Endodermal cell (in vitro differentiated cells): ENCODE measurements at regions not wholly inside any gene's neighbourhood (a gene's known extent, or its start where the extent isn't known, plus 50 kb on each side); places are given as distances from the start of the nearest gene placed in this dataset.

Experiments used
- DNase-seq: peaks from one replicate; pipeline ENCODE4 v3.0.0-alpha.2; 2017
- H3K27ac ChIP-seq: 2 replicates; pipeline ENCODE4 v1.5.1; 2013; ENCODE audit warnings: mild to moderate bottlenecking, low read depth, low read length, moderate library complexity
- H3K27me3 ChIP-seq: 2 replicates; pipeline ENCODE4 v1.6.1; 2013; ENCODE audit warnings: mild to moderate bottlenecking, low read length, moderate library complexity; ENCODE audit not compliant: insufficient read depth, control insufficient read depth, poor library complexity, severe bottlenecking
- H3K36me3 ChIP-seq: 2 replicates; pipeline ENCODE4 v1.7.0; 2013; ENCODE audit warnings: mild to moderate bottlenecking, low read length, moderate library complexity; ENCODE audit not compliant: control insufficient read depth, insufficient read depth
- H3K4me1 ChIP-seq: one replicate; pipeline ENCODE4 v1.7.0; 2013; ENCODE audit warnings: low read length; ENCODE audit not compliant: control insufficient read depth, insufficient read depth
- H3K4me3 ChIP-seq: 2 replicates; pipeline ENCODE4 v1.5.1; 2013; ENCODE audit warnings: mild to moderate bottlenecking, low read length, moderate library complexity
- H3K9ac ChIP-seq: 2 replicates; pipeline ENCODE4 v1.6.1; 2013; ENCODE audit warnings: mild to moderate bottlenecking, low read length, moderate library complexity; ENCODE audit not compliant: poor library complexity, severe bottlenecking; ENCODE audit errors: extremely low read depth
- H3K9me3 ChIP-seq: 2 replicates; pipeline ENCODE4 v1.6.1; 2013; ENCODE audit warnings: mild to moderate bottlenecking, low read length, moderate library complexity; ENCODE audit not compliant: control insufficient read depth
- H3K27ac Mint-ChIP-seq: 2 replicates; pipeline ENCODE4 v1.8.0; 2020; ENCODE audit warnings: mixed read lengths
- H3K27me3 Mint-ChIP-seq: 2 replicates; pipeline ENCODE4 v1.8.0; 2021; ENCODE audit warnings: mild to moderate bottlenecking, mixed read lengths; ENCODE audit not compliant: insufficient read depth
- H3K36me3 Mint-ChIP-seq: 2 replicates; pipeline ENCODE4 v1.8.0; 2020; ENCODE audit warnings: low read depth, mixed read lengths
- H3K4me1 Mint-ChIP-seq: 2 replicates; pipeline ENCODE4 v1.8.0; 2020; ENCODE audit warnings: mixed read lengths
- H3K4me3 Mint-ChIP-seq: 2 replicates; pipeline ENCODE4 v1.8.0; 2020; ENCODE audit warnings: mild to moderate bottlenecking, moderate library complexity, mixed read lengths
- H3K9me3 Mint-ChIP-seq: 2 replicates; pipeline ENCODE4 v1.8.0; 2020; ENCODE audit warnings: mild to moderate bottlenecking, mixed read lengths
- WGBS, 2 experiments: methylation state at CpG; one replicate each; pipeline versions ENCODE4 v1.1.5 to v1.1.7; 2013; ENCODE audit warnings: missing lambda C conversion rate in 2 of 2, mixed read lengths in 1 of 2; ENCODE audit not compliant: insufficient coverage in 1 of 2, insufficient read length in 1 of 2; 5-methylcytosine and 5-hydroxymethylcytosine counted together
- TF ChIP-seq, protein P1 (sequence below): fragments of 200-600 bp; sonication (generic); conservative IDR thresholded peaks from 2 replicates; pipeline ENCODE4 v1.5.0; 2021; ENCODE audit warnings: antibody characterized with exemption, mild to moderate bottlenecking

DNA sequence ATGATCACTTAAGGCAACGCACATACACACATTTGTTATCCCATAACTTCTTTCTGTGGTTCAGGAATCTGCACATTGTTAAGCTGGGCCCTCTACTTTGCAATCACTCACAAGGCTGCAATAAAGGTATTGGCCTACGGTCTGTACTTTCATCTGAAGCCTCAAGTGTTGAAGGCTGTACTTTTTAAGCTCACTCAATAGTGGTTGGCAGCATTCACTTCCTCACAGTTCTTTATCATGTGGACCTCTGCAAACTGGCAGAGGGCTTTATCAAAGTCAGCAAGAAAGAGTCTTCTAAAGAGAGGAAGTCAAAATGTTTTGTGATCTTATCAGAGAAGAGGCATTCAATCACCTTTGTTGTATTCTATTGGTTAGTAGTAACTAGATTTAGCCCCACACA is 301.4 kb upstream of the EPHA5 start:
- no peak for DNase-seq
- no peaks in the 10 kb centered on the region for H3K27me3 ChIP-seq
- no peaks in the 10 kb centered on the region for H3K36me3 Mint-ChIP-seq
- H3K9me3 Mint-ChIP-seq = peaks cover 6% of the 10 kb centered on the region
- H3K27ac Mint-ChIP-seq = no peak overlapping the region
- 88 to 89% methylated on average over 2 of the region's 2 CpGs for WGBS, 2 experiments
- H3K27me3 Mint-ChIP-seq = no peaks in the 10 kb centered on the region
- no peak overlapping the region for H3K9ac ChIP-seq
- peaks cover 7% of the 10 kb centered on the region for H3K9me3 ChIP-seq
- no peak overlapping the region for H3K27ac ChIP-seq
- no peak overlapping the region for H3K4me3 ChIP-seq
- H3K4me3 Mint-ChIP-seq = no peak overlapping the region
- no peaks in the 10 kb centered on the region for H3K36me3 ChIP-seq
- TF ChIP-seq, protein P1, sequence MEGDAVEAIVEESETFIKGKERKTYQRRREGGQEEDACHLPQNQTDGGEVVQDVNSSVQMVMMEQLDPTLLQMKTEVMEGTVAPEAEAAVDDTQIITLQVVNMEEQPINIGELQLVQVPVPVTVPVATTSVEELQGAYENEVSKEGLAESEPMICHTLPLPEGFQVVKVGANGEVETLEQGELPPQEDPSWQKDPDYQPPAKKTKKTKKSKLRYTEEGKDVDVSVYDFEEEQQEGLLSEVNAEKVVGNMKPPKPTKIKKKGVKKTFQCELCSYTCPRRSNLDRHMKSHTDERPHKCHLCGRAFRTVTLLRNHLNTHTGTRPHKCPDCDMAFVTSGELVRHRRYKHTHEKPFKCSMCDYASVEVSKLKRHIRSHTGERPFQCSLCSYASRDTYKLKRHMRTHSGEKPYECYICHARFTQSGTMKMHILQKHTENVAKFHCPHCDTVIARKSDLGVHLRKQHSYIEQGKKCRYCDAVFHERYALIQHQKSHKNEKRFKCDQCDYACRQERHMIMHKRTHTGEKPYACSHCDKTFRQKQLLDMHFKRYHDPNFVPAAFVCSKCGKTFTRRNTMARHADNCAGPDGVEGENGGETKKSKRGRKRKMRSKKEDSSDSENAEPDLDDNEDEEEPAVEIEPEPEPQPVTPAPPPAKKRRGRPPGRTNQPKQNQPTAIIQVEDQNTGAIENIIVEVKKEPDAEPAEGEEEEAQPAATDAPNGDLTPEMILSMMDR = no peak
- H3K4me1 ChIP-seq = no peaks in the 10 kb centered on the region
- peaks cover 6% of the 10 kb centered on the region for H3K4me1 Mint-ChIP-seq

GRCh38 chr4:65968831-65969558 is 298.7 kb upstream of the EPHA5 start:
- no peaks in the 10 kb centered on the region for H3K27me3 Mint-ChIP-seq
- WGBS, 2 experiments = 52 to 77% methylated on average over 3 to 7 of the region's 7 CpGs
- H3K4me1 Mint-ChIP-seq = peaks cover 6% of the 10 kb centered on the region
- Histone ChIP-seq H3K9me3 (no peaks in the 10 kb centered on the region), H3K4me3 (no peak overlapping the region), H3K27me3 (no peaks in the 10 kb centered on the region), H3K36me3 (no peaks in the 10 kb centered on the region), H3K9ac (no peak overlapping the region), H3K4me1 (no peaks in the 10 kb centered on the region), H3K27ac (no peak overlapping the region)
- H3K9me3 Mint-ChIP-seq = no peaks in the 10 kb centered on the region
- TF ChIP-seq, protein P1 = no peak
- no peak overlapping the region for H3K27ac Mint-ChIP-seq
- DNase-seq = no peak
- no peaks in the 10 kb centered on the region for H3K36me3 Mint-ChIP-seq
- H3K4me3 Mint-ChIP-seq = no peak overlapping the region

DNA sequence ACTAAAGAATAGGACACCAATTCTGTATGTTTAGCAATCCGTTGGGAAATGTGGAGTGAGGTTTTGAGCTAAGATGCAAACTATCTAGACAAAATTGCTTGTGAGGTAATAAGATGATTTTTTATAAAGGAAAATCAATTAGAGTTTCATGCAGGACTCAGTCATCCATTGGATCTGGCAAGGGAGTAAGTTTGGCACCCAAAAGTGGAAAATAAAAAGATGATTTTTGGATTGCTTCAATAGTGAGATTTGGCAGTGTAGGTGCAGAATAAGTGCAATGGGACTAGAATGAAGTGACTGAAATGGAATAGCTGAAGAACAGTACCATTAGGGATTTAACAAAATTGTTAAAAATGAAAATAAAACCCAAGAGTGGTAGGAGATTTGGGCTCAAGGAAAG is 290.5 kb upstream of the EPHA5 start:
- no peak overlapping the region for H3K4me3 ChIP-seq
- no peak for DNase-seq
- no peaks in the 10 kb centered on the region for H3K4me1 ChIP-seq
- H3K4me3 Mint-ChIP-seq = no peak overlapping the region
- H3K9me3 ChIP-seq = no peaks in the 10 kb centered on the region
- H3K27ac Mint-ChIP-seq = no peak overlapping the region
- no peaks in the 10 kb centered on the region for H3K27me3 Mint-ChIP-seq
- H3K9ac ChIP-seq = no peak overlapping the region
- no peaks in the 10 kb centered on the region for H3K36me3 Mint-ChIP-seq
- no peaks in the 10 kb centered on the region for H3K4me1 Mint-ChIP-seq
- TF ChIP-seq, protein P1 = no peak
- 76 to 82% methylated on average over 1 of the region's 1 CpG for WGBS, 2 experiments
- no peaks in the 10 kb centered on the region for H3K36me3 ChIP-seq
- no peak overlapping the region for H3K27ac ChIP-seq
- no peaks in the 10 kb centered on the region for H3K9me3 Mint-ChIP-seq
- H3K27me3 ChIP-seq = no peaks in the 10 kb centered on the region
